Activated CD4-positive, alpha-beta T cell treated with anti-CD3 and anti-CD28 coated beads, Interleukin-10, Interleukin-2, amounts not matched to agents 100 ng/mL and 50 ng/mL, durations not matched to agents 16 hours and 8 hours (primary cell): ENCODE measurements at regions not wholly inside any gene's neighbourhood (a gene's known extent, or its start where the extent isn't known, plus 50 kb on each side); places are given as distances from the start of the nearest gene placed in this dataset.

ENCODE experiments used
- DNase-seq: peaks from one replicate; pipeline ENCODE4 v3.0.0-alpha.2; 2020

DNA sequence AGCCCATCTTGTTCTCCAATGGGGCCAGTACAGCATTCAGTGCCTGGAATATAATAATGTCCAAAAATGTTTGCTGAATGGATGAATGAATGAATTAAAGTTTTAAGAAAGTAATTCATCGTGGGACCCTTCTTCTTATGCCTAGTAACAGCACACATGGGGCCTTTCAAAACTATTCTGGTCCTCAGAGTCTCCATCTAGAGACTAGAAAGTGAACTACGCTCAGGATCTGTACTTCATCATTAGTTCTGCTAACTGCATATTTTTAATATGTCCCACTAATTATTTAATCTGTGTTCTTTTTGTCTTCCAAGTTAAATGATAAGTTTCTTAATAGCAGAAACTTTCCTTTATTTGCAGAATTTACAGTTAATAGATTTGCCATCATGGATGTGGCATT lies 172.5 kb downstream of the SMAD2 start:
- no peak for DNase-seq

DNA sequence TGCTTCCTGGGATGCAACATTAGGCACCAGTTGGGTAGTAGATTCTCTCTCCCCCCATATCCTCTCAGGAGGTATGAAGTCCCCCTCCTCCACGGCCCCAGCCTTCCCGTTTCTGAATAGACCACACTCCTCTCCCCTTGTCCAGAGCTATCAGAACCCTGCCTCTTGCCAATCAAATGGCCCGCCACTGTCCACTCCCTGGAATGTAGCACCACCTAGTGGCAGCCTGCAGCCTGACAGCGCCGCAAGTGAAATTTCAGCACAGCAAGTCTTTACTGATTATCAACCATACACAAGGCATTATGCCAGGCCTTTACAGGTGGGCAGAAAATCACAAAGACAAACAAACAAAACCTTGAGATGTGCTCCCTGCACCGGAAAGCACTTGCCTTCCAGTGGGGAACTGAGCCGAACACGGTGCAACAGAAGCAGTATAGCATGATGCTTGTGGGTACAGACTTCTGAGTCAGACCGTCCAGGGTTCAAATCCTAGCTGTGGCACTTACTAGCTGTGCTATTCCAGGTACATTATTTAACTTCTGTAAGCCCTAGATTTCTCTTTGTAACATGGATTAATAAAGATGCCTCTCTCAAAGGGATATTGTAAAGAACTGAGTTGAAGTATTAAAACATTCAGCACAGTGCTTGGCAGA lies 174.0 kb downstream of the SMAD2 start:
- peak; percentile 65 for DNase-seq

DNA sequence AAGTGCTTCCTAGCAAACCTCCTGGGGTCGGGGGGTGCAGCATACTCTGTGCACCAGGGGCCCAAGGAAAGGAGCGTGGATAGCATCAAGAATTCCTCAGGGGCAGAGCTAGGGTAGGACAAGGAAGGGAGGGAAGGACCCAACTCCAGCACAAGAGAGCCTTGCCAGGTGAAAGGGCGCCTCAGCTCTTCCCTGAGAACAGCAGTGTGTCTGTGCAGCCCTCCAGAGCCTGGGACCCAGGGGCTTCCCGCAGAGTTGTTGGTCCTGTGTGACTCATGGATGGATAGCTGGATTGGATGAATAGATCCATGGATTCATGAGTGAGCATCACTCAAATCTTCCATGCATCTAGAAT lies 175.4 kb downstream of the SMAD2 start:
- DNase-seq, result no peak

DNA sequence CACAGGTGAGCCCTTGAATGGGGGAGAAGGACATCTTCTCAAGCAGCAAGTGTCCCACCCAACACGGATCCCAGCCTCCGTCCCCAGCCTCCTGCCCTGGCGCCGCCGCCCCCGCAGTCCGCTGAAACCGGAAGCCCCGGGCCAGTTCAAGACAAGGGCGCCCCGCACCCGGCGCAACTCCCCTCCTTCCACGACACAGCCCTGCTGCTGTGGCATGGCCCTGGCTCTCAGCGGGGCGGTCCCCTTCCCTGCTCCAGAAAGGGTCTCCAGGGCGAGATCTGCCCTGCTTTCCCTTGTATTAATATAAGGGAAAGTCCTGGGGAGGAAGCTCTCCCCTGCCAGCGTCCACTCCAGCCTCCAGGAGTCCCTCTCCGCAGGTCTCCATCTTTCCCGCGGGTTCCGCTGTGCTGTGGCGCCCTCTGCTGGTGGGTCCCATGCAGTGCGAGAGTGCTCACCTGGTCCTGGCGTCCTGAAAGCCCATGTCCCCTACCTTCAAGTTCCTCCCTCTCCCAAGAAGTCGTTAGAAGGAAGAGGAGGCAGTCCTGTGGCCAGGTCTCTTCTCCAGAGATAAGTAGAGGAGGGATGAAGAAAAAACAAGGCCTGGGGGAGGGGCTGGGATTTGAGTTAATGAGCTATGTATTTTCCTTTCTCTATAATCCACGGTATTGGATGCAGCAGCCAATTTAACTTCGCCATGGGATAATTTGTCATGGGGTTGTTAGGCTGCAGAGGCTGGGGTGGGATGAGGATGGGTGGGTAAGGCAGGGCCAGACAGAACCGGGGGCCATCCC lies 176.0 kb downstream of the SMAD2 start:
- peak; percentile 64 for DNase-seq

DNA sequence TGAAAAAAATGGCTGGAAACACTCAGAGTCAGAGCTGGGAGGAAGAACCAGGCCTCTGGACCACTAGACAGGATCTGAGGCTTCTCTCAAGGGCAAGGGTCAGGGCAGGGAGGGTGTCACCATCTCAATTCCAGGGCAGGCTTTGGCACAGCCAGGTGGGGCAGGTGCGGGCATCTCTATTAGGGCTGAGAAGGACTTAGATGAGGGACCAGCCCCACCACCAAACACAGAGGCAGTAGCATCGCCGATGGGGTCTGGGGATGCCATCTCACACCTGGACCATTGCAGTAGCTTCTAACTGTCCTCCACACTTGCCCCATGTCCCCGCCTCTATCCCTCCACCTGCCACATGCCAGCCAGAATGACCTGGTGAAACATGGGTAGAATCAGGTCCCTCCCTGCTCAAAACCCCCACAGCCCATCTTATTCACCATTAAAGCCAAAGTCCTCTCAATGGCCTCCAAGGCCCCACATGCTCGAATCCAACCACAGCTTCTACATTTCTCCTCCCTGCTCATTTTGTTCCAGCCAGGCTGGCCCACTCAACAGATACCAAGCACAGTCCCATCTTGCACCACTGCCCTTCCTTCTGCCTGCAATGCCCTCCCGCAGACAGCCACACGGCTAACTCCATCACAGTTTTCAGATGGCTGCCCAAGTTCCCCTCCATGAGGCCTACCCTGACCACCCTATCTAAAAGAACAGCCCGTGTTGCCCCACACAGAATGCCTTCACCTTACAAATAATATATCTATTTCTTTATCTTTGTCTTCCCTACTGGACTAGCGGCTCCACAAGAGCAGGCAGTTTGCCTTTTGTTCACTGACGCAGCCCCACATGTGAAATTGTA lies 177.4 kb downstream of the SMAD2 start:
- DNase-seq, result no peak

DNA sequence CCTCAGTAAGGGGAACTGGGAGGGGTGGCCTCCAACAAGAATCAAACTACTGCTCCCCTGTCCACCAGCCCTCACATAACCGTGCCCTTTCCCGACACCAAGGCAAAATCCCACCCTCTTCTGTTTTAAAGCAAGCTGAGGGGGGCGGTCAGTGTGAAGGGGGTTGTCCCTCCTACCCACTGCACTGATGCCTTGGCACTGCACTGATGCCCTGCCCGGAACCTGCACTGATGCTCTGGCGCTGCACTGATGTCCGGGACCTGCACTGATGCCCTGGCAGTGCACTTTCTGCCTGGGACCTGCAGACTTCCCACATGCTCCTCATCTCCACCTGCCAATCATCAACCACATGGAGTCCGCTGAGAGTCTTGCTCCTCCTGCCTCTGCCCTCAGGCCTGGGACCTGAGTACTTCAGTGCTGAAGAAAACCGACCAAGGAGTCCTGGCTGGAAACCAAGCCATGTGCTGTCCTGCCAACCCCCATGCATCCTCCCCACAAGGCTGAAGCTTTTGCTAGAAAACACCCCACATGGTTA lies 179.5 kb downstream of the SMAD2 start:
- no peak for DNase-seq

DNA sequence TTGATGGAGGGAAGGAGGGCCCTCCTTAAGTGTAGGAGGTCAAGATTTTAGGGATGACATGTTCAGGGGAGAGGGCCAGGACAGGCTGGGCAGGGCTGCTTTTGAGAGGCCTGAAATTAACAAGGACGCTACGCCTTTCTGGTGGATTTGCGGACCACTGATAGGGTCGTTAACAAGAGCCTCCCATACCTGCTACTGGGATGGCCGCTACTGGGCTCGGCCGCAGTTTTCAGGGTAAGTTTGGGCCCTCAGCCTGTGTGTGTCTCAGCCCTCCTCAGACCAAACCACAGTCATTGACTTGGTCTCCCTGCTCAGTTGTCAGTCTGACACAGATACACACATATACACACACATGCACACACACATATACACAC lies 180.9 kb downstream of the SMAD2 start:
- no peak for DNase-seq

DNA sequence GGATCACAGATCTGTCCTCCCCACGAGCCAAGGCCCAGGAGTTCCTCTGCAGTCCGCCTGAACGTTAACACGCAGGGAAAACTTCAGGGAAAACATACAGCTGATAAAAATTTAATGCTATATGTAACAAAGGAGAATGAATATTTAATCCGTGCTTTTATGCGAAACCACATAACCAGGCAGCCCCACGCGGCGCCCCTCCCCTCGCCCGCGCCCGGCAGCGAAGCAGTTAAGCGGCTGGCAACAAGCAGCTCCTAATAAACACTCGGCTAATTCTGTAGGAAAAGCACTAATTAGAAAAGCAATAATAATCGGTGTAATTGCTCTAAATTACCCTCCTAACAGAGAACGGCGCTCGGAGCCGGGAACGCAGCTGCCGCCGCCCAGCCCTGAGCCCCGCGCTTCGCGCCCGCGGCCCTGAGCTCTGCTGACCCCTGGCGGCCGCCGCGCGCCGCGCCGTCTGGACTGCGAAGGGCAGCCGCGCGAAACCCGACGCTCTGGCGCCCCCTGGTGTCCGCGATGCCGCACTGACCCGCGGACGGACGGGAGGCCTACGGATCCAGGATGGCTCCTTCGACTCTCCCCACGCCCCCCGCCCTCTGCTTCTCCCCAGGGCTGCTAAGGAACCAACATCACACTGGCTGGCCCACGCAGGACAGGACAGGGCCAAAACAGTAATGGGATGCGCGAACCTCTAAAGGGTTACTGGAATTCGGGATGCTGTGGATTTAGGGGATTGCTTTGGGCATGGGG lies 181.4 kb downstream of the SMAD2 start:
- DNase-seq, result peak; percentile 85

DNA sequence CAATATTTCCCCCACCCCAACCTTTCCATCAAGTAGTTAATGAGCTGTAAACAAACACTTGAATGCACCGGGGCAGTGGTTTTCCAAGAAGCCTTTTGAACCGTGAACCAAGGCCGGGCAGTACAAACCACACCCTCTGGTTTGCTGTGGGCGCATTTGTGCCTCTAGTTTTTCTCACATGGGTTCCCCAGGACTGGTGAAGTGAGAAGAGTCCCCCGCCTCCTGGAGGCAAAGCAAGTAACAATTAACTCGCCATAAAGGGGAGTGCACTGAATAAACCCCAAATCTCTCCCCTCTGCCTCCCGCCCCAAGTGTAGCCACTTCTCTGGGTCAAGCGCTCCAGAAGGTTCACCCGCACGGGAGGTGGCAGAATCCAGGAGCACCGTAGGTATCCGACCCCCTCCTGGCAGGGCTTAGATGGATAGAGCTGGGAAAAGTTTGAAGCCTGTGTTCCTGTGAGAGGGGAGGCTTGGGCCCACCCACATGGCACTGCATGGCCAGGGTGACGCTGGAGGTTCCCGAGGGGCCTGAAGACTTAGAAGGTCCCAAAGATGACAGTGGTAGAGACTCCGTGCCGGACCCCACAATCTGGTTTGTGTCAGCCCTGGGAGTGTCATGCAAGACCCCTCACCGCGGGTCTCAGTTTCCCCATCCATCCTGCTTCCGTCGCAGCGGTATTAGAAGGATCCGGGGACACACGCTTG lies 182.2 kb downstream of the SMAD2 start:
- no peak for DNase-seq

DNA sequence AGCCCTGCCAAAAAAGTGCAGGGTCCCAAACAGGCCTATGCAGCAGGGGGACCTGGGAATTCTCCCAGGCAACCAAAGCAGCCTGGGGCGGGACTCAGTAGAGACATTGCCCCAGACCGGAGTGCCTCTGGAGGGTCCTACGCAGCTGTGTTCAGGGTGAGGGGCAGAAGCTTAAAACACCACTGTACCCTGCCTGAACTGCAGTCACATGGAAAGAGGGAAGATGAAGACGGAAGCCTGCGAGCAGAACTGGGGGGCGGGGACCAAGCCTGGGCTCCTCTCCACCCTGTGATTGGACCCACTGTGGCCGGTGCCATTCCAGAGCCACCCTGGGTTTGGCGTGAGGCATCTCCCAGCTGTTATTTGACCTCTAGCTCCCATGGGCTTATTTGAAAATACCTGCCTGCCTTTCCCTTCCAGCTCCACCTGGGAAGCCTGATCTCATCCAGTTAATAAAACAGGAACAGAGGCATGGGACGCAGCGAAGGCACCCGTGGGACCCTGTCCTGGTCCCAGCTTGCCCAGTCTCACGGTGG lies 183.1 kb downstream of the SMAD2 start:
- no peak for DNase-seq

DNA sequence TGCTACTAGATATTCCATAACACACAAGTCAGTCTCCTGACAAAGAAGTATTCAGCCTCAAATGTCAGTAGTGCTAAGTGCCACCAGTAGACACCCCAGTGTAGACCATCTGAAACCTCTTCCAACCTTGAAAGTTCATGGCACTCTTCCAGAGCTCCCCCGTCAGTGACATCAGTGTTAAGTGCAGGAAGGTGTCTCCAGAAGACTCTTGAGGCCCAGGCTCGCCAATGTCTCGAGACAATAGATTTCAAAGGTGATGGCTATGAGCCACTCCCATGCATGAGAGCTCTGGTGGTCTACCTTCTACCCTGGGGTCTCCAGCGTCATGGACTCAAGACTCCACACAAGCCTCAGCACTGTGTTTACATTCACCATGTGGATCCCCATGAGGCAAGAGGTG lies 183.8 kb downstream of the SMAD2 start:
- no peak for DNase-seq

DNA sequence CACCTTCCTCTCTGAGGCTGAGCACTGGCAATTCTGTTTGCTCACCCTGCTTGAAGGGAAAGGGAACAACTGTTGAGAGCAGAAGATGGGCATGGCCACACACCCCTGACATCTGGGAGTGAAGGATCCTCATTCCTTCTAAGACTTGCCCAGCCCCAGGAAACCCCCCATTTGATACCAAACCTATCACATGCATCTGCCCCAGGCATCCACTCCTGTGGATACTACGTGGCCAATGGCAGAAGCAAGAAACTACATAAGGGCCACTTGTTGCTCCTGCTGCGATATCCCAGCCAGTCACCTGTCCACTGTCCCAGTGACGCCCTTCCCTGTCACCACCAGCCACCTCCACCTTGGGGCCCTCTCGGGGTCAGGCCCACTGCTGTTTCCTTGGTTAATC lies 185.2 kb downstream of the SMAD2 start:
- no peak for DNase-seq

DNA sequence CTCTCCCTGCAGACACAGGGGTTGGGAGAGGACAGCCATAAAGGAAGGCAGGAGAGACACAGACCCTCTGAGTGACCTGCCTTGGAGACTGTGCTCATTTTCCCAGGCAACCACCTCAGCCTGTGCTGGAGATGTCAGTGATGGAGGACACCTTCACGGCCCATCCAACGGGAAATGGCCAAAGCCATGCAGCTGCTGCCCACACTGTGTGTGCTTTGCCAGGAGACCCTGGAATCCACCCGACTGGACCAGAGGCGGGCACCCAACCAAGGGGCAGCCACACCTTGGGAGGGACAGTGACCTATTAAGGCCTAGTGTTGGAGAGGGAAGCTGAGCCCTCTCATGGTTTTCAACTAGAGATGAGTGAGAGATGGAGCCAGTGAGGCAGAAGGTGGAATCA lies 192.5 kb downstream of the SMAD2 start:
- no peak for DNase-seq

DNA sequence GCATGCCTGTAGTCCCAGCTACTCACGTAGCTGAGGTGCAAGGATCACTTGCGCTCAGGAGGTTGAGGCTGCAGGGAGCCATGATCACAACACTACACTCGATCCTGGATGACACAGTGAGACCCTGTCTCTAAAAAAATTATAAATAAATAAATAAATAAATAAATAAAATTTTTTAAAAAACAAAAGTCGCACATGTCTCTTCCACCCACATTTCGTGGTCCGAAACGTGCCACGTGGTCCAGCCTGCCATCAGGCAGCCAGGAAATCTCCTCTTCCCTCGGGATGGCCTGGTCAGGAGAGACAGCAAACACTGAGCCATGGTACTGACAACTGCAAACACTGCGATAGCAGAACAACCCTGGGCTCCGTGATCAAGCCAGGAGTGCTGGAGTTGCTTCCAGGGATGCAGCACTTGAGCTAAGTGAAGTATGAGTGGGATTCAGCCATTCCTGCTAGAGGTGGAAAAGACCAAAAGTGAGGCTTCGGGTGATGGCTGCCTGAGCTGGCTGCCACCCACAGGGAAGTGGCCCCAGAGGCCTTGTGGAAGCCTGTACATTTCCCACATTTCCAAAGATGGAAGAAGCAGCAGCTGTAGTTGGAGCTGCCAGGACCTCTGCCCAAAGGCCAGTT lies 193.1 kb downstream of the SMAD2 start:
- DNase-seq, result no peak

DNA sequence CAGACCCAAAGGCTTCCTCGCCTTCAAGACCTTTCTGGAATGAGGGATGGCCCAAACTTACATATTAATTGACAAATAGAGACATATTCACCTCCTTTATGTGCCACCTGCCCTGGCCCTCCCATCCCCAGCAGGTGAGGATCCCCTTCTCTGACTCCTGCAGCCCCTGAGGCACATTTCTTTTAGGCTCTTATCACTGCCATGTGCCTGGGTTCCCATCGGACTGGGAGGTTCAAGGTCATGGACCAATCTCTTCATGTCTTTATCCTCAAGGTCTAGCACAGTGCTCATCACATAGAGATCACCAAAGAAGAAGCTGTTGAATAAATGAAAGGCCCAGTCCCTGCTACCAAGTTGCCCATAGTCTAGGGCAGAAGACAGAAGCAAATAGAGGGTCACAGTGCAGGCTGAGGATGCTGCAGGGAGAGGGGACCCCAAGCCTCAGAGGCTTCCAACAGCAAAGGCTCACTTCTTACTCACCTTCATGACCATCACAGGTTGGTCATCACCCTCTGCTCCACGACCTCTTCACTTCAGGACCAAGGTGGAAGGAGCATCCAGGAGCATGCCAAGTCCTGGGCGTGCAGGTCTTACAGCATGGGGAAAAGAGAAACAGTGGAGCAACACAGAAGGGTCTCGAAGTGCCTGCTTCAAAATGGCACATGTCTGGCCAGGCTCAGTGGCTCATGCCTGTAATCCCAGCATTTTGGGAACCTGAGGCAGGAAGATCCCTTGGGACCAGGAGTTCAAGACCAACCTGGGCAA lies 193.9 kb downstream of the SMAD2 start:
- DNase-seq, result no peak

DNA sequence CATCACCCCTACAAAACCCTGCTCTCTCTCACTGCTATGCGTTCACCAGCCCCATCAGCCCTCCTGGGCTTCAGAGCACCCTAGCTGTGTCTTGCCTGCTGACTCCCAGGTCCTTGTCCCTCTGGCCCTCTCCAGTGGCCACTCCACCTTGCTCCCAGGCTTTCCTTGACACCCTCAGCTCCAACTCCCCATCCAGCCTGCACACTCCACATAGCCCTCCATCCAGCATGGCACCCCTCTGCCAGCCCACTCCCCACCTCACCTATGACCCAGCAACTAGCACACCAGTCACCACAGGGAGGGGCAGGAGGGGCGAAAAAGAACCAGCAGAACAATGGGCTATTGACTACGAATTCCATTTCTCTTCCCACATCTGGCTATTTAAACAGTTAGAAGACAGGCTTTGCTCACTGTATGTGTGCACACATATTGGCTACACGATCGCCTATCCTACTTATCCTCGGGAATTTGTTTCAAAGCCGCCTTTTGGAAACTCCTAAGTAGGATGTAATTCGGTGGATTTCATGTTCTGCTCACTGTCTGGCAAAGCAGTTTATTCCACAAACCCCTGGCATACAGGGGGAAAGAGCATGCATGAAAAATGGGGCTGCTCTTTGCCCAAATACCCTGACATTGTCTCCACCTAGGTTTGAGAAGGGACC lies 195.3 kb downstream of the SMAD2 start:
- DNase-seq, result no peak

DNA sequence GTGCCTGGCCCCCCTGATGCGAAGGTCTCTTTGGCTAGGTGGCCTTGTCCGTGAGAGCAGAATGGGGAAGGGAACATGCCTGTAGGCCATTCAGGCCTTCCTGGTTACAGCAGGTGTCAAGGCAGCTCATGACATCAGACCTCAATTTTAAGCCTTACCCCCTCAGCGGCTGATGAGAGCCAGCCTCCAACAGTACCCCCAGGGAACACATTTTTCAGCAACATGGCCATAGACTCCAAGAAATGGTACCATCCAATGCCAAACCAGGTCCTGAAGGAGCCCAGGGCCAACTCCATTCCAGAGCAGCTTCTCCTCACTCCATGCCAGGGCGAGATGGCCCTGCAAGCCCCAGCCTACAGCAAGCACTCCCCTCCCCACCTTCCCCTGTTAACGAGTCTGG lies 199.2 kb downstream of the SMAD2 start:
- no peak for DNase-seq

DNA sequence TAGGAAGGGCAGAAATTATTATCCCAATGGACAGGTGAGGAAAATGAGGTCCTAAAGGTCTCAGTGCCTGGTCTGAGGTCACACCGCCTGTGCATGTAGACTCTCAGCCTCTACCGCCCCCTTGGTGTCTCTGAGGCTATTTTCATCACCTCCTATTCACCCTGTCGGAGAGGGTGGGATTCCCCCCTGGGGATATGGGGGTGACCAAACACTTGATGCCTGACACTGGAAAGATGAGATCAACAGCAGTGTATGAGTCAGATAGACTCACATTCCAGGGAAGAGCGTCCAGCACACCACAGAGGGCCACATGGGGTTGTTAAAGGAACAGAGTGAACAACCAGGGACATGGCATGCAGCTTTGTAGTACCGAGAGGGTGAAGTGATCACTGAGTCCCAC lies 199.7 kb downstream of the SMAD2 start:
- DNase-seq, result no peak

DNA sequence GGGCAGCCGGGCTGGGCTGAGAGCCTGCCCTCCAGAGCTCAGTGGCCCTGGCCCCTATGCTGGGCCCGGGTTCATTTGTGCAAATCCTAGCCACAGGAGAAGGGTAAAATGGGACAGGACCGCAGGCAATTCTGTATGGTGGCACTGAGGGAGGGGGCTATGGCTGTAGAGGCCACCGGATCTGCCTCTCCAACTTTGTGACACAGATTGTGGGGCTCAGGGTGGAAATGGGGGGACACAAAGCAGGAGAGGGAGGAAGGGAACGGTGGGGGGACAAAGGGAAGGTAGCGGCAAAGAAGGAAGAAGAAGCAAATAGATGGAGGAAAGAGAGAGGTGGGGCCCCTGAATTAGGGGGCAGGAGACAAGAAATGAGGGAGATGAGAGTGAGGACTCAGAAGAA lies 201.1 kb downstream of the SMAD2 start:
- no peak for DNase-seq

DNA sequence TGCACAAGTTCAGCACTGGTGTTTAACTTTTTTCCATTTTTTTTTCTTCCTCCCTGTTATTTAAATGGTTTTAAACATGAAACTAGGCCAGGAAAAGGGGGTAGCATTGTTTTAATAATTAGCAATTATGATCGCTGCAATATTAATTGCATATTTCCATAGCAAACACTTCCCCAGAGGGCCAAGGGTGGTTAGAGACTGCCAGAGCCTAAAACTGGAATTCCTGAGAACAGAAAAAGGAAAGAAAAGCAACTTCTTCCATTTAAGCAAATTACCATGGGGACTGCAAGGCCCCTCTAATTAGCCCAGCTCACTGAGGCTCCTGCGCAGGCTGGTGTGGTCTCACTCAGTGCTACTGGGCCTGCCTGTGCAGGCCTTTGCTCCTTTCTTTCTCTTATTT lies 201.5 kb downstream of the SMAD2 start:
- DNase-seq, result no peak
